NCI-H146 treated with DMSO at 0.1 percent for 48 hours (cell line): ENCODE measurements at regions not wholly inside any gene's neighbourhood (a gene's known extent, or its start where the extent isn't known, plus 50 kb on each side); places are given as distances from the start of the nearest gene placed in this dataset.

Experiments
- DNase-seq: peaks from one replicate; lab custom pipeline; 2025; ENCODE audit not compliant: unreplicated experiment; lab: John Stamatoyannopoulos, UW

DNA sequence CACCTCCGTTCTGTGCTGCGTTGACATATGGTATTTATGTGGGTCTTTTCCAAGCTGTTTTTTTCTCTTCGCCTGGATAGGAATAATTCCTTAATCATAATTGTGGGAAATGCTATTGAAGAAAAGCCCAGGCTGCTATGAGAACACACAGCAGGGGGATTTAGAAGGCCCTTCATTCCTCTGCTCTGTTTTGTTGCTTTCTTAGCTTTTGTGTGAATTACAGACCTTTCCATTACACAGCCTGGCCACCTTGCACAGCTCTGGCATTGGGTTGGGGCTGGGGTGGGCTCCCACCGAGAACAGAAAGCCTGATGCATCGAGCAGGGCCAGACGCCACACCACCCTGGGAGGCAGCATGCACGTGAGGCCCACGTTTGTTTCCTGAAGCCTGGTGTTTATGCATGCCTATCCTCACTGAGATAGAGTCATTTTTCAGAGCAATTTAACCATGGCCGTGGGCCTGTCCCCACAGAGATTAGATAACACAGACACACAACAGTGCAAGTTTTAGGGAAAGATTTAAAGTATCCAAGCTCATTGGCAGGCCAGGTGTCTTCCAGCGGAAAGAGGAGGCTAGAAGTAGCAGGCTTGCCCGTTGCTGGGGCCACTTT is 287.6 kb upstream of the PWP1 start:
- no peak for DNase-seq

DNA sequence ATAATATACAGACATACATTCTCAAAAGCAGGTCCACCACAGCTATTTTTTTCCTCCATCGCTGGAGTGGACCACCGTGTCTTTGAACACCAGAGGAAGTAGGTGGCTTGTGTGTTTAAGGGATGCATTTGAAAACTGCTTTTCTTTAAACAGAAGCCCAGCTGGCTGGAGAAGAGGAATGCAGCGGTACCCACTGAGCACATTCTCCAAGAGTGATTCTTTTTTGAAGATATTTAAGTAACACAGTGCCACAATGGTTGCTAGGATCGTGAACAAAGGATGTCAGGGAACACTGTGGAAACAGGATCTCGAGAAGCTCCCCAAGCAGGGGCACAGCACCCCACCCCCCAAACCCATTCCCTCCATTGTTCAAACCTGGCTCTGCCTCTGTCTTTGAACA is 286.6 kb upstream of the PWP1 start:
- no peak for DNase-seq

DNA sequence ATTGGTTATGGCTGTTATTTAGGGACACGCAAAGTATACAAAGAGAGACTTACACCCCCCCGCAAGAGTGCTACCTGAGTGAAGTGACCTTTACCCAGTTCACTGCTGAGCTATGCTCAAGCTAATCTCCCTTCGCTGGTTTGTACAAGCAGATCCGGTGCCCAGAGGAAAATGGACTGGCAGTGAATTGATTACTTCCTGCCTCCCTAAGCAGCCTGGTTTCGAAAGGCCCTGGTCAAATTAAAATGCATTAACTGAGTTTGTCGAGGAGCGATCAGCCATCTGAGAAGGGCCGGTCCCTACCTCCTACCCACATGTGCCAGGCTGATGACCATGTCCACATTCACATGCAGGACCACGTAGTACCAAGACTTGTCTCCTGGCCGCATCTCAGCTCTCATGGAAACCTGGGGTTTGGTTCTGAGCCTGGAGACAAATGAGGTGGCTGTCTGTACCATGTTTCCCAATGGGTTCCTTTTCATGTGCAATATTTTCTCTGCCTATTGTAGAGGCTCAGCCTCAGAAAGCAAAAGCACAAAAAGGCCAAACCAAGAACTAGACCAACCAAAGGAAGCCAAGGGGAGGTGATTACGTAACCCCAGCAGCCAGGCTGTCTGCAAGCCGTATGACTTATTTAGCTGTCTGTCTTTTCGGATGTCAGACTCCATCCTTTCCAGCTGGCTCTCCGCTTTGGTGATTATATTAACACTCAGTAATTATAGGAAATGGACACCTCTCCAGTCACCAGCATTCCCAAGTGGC is 284.7 kb upstream of the PWP1 start:
- peak; percentile 73 for DNase-seq

DNA sequence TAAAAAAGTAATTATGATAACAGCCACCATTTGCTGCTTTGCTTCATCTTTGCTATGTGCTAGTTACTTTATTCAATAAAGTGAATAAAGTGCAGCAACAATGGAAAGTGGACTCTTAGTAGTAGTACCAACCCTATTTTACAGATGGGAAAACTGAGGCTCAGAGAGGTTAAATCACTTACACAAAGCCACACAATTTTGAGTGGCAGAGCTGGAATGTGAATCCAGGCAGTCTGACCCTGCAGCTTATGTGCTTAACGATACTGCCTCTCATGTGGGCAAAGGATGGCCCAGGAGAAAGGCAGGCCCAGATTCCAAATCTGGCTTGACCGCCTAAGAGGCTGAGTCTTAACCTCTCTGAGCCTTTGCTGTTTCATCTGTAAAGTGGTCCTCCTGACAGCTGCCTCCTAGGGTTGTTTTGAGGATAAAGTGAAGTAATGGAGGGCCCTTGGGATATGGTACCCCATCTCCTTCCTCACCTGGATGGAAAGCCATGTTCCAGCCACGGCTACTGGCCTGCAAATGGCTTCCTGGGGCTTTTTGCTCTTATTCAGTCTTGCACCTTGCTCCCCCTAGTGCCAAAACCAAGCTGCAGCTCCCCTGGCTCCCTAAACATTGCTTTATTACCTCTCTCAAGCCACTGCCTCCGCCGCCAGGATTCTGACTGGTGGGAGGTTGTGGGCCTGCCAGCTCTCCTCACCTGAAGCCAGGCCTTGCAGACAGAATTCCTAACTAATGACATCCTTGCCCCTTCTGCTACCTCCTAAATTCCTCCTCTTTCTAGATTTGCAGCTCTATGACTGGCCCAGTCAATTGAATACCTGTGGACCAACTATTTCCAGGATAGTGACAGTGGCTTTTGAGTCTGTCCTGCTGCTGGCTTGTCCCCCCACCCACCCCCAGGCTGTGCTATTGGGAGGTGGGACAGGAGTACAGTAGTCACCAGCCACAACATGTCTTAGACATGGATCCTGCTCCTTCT is 283.3 kb upstream of the PWP1 start:
- DNase-seq = peak; percentile 60

DNA sequence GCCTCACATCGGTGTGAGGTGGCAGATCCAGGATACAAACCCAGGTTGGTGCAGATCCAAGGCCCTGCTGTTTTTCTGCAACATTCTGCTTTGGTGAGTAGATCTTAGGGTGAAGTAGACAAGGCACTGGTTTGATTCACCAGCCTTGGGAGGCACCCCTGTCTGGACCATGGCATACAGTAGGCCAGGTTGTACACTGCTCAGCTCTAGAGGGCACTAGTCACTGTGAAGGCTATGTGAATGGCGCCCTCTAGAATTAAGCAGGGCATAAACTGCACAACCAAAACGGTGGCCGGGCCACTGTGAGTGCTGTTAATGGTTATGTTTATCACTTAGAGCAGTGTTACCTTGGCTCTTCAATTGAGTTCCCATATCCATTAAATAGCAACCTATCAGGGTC is 280.6 kb upstream of the PWP1 start:
- peak; percentile 32 for DNase-seq

DNA sequence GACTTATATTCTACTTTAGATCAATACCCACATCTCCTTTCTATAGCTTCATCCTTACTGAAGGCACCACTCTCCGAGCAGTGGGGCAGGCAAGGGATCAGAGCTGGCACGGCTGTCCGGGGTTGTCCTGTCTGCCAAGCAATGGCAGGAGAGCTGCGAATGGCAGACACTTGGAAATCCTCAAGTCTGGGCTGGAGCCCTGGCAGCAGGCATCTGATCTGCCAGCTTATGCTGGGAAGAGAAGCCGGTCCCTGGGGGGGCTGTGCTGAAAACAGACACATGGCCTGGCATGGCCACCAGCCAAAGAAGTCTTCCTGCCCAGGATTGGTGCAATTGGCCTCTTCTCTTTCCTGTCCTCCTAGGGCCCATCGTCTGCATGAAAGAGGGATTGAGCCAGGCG is 280.2 kb upstream of the PWP1 start:
- DNase-seq = no peak

DNA sequence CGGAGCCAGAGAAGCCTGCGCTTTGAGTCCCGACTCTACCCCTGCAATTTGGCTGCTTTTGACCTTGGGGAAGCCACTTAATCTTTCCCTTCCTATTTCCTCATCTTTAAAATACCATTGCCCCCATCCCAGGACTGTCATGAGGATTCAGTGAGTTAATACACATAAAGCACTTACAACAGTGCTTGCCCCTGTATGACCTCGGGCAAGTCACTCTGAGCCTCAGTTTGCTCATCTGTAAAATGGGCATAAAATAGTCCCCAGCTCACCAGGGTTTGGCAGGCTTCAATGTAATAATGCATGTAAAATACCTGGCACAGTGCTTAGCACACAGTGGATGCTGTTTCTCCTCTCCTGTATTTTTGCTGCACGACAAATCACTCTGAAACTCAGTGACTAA is 278.7 kb upstream of the PWP1 start:
- no peak for DNase-seq

DNA sequence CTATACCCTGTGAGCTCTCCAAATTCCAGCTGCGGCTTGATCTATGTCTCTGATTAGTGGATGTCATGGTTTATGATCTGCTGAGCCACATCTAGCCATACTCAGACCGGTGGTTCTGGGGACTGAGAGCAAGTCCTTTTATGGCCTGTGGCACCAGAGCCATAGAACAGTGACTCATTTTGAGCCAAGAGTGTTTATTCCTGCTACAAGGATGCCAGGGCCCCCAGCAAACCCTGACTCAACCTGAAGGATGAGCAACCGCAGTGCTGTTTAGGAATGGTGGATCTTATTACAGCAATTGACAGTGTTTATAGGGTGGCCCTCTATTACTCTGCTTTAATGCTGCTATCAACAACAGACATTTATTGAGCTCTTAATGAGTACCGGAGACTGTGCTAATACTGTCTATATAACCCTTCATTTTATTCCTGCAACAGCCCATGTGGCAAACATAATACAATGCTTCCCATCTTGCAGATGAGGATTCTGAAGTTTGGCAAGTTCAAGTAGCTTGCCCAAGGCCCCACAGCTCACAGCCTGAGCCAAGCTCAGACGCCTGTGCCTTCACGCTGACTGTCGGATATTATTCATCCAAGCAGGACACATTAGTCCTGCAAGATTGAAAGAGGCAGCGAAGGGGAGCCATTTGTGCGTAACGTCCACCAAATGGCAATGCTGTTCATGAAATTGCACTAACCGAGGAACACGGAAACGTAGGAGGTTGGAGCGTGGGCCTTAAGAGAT is 273.6 kb upstream of the PWP1 start:
- no peak for DNase-seq

DNA sequence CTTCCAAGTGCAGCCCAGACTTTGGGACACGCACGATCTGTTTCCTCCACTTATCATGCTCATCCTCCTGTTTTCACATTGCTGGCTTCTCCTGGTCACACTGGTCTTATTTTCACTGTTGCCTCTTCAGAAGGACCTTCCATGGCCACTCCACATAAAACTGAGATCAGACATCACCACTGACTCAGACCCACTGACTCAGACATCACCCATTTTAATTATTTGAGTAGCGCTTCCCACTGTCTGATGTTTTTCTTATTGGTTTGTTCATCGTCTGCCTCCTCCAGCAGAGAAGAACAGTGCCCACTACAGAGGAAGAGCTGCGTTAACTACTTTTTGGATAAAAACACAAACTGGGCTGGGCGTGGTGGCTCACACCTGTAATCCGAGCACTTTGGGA is 270.5 kb upstream of the PWP1 start:
- no peak for DNase-seq

DNA sequence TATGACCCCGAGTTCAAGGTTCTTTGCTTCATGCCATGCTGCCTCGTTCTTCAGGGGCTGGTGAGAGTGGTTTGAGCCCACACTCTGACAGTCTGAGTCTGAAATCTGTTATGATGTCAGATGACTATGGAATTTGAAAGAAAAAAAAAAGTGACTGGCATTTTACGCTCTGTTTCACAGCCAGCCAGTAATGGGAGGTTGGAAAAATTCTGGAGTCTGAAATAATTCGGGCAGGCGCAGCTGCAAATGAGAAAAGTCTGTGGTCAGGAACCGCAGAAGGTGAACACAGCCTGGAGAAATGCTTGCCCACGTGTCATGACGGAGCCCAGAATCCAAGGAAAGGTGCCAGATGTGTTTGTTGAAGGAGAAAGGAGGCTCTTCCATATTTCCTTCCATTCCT is 269.8 kb upstream of the PWP1 start:
- DNase-seq = no peak

DNA sequence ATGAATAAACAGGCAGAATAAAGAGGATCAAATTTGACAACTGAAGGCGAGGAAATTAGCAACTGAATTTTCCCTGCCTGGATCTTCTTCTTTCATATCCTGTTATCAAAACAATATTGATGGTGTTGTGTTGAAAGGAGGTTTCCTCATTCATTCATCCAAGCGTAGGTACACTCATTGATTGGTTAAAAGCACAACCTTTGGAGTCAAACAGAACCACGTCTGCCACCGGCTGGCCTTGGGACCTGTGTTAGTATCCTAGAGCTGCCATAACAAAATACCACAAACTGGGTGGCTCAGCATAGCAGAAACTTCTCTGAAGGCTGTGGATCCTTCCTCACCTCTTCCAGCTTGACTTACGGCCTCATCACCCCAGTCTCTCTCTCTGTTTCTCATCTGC is 268.6 kb upstream of the PWP1 start:
- DNase-seq = no peak

DNA sequence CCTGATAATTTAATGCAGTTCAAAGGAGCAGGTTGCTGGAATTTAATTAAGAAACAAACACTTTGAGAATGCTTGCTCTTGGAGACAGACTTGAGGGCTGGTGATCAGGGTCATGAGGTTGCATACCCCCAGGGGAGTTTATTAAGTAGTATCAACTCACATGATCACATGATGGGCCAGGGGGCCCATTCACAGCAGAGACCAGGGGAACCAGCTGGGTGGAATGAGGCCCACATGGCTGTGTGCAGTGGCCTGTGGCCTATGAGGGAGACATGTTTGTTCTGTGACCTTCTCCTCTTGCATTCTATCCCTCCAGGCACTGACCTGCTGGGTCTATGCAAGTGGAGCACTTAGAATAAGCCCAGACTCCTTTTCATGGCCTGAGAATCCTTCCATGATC is 266.6 kb upstream of the PWP1 start:
- DNase-seq = peak; percentile 43

DNA sequence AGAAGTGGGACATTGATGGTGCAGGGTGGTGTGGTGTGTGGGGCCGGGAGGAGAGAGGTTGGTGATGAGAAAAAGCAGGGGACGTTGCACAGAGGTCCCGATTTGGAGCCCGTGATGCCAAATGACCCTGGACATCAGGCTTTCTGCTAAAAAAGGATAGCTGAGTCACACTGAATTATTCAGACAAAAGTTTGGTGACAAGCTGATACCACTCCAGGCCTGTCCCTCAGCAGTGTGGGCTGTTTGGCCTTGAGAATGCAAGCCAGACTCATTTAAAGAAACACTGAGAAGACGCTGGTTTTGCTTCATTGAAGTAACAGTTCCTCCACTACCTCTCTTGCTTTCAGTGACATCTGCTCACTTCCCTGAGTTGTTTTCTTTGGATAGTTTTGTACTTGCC is 262.1 kb upstream of the PWP1 start:
- DNase-seq = no peak

DNA sequence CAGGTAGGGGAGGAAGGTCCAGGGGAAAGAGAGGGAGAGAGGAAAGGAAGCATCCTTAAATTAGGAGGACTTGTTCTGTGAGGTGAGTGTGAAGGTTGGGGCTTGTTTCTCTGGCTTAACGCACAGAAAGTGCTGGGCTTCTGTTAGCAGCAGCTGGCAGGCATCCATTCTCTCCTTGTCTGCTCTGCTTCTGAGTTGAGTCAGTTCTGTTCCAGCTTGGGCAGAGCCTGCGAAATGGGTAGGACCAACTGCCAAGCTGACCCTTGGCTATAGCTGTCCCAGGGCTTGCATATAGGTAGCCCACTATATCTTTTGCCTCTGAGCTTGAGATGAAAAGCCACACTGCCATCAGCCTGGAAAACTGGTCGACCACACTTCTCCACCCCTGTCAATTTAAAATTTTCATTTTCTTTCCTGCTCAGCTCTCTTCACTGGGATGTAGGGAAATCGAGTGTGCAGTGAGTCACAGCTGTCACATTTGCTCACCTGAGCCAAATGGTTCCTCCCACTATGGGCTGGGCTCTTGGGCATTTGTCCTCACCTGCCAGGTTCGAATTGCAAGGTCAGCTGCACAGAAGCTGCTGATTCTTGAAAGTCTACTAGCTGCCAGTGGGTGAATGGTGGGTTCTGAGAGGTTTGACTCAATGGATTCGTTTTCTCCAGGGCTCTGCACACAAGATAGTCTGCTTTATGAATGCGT is 256.4 kb upstream of the PWP1 start:
- peak; percentile 16 for DNase-seq

DNA sequence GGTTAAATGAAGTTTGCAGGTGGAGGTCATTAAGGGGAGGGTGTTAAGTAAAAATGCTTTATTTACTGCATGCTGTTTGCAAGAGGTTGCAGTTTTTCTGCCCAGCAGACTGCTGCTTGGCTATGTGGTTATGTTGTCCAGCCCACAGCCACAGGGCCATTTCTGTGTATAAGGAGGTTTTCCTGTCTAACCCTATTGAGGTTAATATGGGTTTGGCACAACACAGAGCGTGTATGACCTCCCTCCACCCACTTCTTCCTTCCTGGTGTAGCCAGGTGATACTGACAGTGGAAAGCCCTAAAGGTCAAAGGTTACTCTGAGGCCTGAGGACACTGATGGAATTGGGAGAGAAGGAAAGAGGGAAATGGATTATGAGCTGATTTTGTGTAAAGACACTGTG is 253.7 kb upstream of the PWP1 start:
- no peak for DNase-seq

DNA sequence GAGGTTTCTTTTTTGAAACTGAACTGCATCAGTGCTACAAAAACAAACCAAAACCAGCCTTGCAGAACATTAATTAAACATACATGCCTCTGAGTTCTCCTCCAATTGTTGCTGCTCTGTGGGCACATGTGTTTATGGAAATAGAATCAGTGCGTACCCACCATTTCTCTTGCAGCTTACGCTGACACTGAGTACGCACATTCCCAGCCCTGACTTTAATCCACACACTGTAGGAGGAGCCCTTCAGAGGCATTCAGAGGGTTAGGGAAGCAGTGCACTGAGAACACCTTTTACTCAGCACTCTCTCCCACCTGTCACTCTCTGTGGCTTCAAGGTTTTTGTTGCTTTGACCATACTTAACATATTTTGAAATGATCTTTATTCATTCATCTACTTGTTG is 250.5 kb upstream of the PWP1 start:
- DNase-seq = no peak

DNA sequence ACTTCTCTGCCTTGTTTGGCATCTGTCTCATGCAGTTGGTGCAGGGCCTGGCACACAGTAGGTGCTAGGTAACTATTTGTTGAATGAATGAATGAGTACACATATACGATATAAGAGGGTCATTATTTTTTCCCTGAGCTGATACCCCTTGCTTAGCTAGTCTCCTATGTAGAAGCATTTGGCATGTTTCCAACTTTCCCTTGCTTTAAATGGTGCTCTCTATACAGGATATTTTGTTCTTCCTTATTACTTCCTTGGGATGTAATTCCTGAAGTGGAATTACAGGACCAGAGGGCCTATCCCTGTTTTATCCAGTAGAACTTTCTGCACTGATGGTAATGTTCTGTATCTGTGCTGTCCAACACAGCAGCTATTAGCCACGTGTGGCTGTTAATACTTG is 250.1 kb upstream of the PWP1 start:
- DNase-seq = no peak

DNA sequence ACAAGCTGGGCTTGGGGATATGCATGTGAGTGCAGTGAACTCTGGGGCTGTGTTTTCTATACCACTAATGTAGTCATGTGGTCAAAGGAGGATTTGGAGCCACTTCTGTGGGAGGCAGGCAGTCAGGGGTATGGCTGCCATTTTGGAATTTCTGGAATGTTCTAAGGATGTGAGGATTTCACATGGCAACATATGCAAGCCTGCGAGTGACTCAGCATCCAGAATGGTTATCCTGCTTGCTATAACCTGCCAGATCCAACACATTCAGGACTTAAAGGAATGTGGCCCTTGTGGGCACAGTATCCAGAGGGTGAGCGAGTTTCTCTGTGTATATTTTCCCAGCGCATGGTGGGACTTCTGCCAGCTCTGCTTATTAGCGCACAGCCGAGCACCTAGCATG is 249.2 kb upstream of the PWP1 start:
- no peak for DNase-seq

DNA sequence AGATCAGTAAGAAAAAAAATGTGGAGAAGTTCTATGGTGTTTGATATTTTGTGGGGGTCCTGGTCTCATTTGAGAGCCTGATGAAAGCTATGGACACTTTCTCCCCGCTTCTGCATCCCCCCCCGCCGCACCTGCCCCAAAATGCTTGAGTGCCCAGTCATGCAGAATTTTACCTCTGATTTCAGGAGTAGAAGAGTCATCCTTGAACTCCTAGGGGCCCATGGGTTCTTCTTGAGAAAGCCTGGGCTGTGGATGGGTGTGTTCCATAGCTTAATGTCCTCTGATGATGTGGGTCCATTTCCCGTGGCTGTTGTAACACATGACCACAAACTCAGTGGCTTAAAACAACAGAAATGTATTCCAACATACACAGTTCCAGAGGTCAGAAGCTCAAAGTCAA is 248.8 kb upstream of the PWP1 start:
- no peak for DNase-seq

DNA sequence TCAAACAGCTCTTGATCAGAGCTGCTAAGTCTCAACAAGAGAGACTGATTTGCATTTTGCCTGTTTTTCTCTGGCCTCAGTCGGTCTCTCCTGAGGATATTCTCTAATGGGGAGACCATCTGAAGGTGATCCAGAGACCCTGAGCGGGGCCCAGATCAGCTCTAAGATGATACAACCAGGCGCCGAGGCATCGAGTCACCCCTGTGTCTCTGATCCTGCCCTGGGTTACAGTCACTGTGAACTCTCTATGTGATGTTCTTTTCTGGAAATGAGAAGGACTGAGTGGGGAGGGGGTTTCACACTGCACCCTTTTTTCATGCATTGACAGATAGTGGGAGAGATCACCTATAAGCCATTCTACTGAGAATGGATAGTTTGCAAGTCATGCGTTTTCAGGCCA is 247.6 kb upstream of the PWP1 start:
- DNase-seq = no peak
